ENCODE measurements at regions not wholly inside any gene's neighbourhood (a gene's known extent, or its start where the extent isn't known, plus 50 kb on each side); places are given as distances from the start of the nearest gene placed in this dataset.

GRCh38 chr12:23108957-23109356 lies 484.0 kb downstream of the ETNK1 start (continued):
- TF ChIP-seq, protein P1, sequence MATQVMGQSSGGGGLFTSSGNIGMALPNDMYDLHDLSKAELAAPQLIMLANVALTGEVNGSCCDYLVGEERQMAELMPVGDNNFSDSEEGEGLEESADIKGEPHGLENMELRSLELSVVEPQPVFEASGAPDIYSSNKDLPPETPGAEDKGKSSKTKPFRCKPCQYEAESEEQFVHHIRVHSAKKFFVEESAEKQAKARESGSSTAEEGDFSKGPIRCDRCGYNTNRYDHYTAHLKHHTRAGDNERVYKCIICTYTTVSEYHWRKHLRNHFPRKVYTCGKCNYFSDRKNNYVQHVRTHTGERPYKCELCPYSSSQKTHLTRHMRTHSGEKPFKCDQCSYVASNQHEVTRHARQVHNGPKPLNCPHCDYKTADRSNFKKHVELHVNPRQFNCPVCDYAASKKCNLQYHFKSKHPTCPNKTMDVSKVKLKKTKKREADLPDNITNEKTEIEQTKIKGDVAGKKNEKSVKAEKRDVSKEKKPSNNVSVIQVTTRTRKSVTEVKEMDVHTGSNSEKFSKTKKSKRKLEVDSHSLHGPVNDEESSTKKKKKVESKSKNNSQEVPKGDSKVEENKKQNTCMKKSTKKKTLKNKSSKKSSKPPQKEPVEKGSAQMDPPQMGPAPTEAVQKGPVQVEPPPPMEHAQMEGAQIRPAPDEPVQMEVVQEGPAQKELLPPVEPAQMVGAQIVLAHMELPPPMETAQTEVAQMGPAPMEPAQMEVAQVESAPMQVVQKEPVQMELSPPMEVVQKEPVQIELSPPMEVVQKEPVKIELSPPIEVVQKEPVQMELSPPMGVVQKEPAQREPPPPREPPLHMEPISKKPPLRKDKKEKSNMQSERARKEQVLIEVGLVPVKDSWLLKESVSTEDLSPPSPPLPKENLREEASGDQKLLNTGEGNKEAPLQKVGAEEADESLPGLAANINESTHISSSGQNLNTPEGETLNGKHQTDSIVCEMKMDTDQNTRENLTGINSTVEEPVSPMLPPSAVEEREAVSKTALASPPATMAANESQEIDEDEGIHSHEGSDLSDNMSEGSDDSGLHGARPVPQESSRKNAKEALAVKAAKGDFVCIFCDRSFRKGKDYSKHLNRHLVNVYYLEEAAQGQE (IDR thresholded peaks at IDR 0.05), result no peak
- TF ChIP-seq, protein P2, sequence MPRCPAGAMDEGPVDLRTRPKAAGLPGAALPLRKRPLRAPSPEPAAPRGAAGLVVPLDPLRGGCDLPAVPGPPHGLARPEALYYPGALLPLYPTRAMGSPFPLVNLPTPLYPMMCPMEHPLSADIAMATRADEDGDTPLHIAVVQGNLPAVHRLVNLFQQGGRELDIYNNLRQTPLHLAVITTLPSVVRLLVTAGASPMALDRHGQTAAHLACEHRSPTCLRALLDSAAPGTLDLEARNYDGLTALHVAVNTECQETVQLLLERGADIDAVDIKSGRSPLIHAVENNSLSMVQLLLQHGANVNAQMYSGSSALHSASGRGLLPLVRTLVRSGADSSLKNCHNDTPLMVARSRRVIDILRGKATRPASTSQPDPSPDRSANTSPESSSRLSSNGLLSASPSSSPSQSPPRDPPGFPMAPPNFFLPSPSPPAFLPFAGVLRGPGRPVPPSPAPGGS (IDR thresholded peaks at IDR 0.05), result no peak

DNA sequence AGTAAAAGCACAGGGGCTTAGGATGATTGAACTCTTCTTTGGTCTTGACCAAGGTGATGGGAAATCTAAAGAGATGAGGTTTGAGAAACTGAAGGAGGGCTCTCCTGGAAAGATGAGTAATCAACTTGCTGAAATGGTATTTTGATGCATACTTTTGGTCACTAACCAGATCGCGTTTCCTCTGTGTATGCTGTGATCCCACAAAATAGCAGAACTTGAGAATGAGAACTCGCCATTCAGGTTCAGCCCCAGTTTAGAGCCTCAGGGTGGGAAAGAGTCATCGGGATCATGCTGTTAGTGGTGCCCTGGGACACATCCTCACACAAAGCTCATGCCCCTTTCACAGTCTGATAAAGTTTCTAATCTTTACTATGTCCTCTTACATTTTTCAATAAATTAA lies 488.8 kb downstream of the ETNK1 start:
- Histone ChIP-seq H3K4me1 (no peaks in the 10 kb centered on the region), H3K27ac (no peak overlapping the region), H3K4me3 (no peak overlapping the region), H3K4me2 (no peak overlapping the region), H3K9me3 (no peaks in the 10 kb centered on the region)
- WGBS (ENCODE audit: missing lambda C conversion rate), result 0% methylated on average over 4 of the region's 4 CpGs
- no peak for TF ChIP-seq E2F6 (IDR thresholded peaks at IDR 0.05; ENCODE audit: borderline replicate concordance, low read depth)
- TF ChIP-seq FOXS1 (CRISPR knock-in tag; IDR thresholded peaks at IDR 0.05), result no peak
- TF ChIP-seq TP53 (CRISPR knock-in tag; IDR thresholded peaks at IDR 0.05), result no peak
- no peak for ATAC-seq
- ChIA-PET POLR2A (no interaction called here), CTCF (interaction anchor here (0.9 kb wide), 1 partner anchor 61 kb away, joined by 3 read pairs; no protein-coding TSS in a partner anchor)
- DNase-seq (ENCODE audit: low read depth in 1 of 2, low spot score in 1 of 2), result no peak
- FAIRE-seq, result no peak

DNA sequence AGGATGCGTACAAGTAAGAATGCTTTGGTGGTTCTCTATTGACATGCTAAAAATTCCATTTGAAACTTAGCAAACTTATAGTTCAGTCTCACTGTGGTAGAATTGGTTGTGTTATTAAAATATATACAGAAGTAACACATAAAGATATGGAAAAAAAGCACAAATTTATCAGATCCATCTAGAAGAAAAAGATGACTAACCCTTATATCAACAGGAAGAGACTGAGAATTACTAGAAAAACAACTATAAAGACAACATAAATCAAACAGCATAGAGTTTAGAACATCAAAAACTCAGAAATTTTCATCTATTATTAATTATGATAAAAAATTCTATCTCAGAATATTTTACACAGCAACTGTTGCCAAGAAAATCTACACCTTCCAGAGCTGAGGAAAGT lies 491.0 kb downstream of the ETNK1 start:
- no peak overlapping the region for H3K4me2 ChIP-seq
- TF ChIP-seq BHLHE40 (IDR thresholded peaks at IDR 0.05; ENCODE audit: low read depth, low read length) (no peak), RNF2 (IDR thresholded peaks at IDR 0.05; ENCODE audit: borderline replicate concordance, low read depth) (no peak), ESRRA (IDR thresholded peaks at IDR 0.05; ENCODE audit: borderline replicate concordance, low read length) (no peak), KDM5A (IDR thresholded peaks at IDR 0.05) (no peak), HOXA7 (CRISPR knock-in tag; IDR thresholded peaks at IDR 0.05) (no peak), CBX8 (IDR thresholded peaks at IDR 0.05) (no peak)
- TF ChIP-seq, protein P1 (IDR thresholded peaks at IDR 0.05), result no peak
- no peak for DNase-seq (ENCODE audit: low read depth in 1 of 2, low spot score in 1 of 2)
- no peak for FAIRE-seq
- ChIA-PET POLR2A (no interaction called here), CTCF (no interaction called here)
- H3K27ac ChIP-seq, result no peak overlapping the region
- 60% methylated on average over 1 of the region's 1 CpG for WGBS (ENCODE audit: missing lambda C conversion rate)
- no peak overlapping the region for H3K4me3 ChIP-seq
- ATAC-seq, result no peak
- H3K9me3 ChIP-seq, result no peaks in the 10 kb centered on the region
- no peaks in the 10 kb centered on the region for H3K4me1 ChIP-seq

DNA sequence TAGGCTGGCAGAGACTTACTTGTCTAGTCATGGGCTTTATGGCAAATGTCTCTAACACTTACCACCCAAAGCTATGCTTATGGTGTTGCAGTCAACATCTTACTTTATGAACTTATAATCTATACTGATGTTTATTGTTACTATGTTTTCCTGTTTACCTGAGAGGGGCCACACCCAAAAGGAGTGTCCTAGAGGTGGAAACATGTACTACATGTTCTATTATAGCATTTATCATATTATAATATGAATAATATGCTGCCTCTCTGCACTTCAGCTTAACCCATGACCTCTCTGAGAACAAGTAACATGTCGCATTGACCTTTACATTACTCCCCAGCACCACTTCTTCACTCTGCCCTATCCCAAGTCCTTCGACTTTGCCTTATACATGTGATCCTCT lies 501.8 kb downstream of the ETNK1 start:
- ChIA-PET CTCF (interaction anchor here (0.8 to 1.0 kb wide), 3 partner anchors 8 to 269 kb away, joined by 3 to 6 read pairs (median 3); no protein-coding TSS in a partner anchor), POLR2A (no interaction called here)
- Histone ChIP-seq H3K4me3 (no peak overlapping the region), H3K4me2 (no peak overlapping the region), H3K9me3 (no peaks in the 10 kb centered on the region), H3K27ac (no peak overlapping the region), H3K4me1 (no peaks in the 10 kb centered on the region)
- DNase-seq (ENCODE audit: low read depth in 1 of 2, low spot score in 1 of 2) (no peak), ATAC-seq (no peak), FAIRE-seq (no peak)
- TF ChIP-seq, protein P3, sequence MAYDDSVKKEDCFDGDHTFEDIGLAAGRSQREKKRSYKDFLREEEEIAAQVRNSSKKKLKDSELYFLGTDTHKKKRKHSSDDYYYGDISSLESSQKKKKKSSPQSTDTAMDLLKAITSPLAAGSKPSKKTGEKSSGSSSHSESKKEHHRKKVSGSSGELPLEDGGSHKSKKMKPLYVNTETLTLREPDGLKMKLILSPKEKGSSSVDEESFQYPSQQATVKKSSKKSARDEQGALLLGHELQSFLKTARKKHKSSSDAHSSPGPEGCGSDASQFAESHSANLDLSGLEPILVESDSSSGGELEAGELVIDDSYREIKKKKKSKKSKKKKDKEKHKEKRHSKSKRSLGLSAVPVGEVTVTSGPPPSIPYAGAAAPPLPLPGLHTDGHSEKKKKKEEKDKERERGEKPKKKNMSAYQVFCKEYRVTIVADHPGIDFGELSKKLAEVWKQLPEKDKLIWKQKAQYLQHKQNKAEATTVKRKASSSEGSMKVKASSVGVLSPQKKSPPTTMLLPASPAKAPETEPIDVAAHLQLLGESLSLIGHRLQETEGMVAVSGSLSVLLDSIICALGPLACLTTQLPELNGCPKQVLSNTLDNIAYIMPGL (CRISPR knock-in tag; IDR thresholded peaks at IDR 0.05; ENCODE audit: borderline replicate concordance), result no peak
- TF ChIP-seq SREBF2 (IDR thresholded peaks at IDR 0.05) (no peak), E2F6 (IDR thresholded peaks at IDR 0.05; ENCODE audit: borderline replicate concordance, low read depth) (no peak), KDM5A (IDR thresholded peaks at IDR 0.05) (no peak)
- WGBS (ENCODE audit: missing lambda C conversion rate), result 0% methylated on average over 2 of the region's 2 CpGs

All from A549 (cell line).